Endothelial cell of umbilical vein (primary cell): ENCODE measurements at regions not wholly inside any gene's neighbourhood (a gene's known extent, or its start where the extent isn't known, plus 50 kb on each side); places are given as distances from the start of the nearest gene placed in this dataset.

ENCODE experiments used
- BruUV-seq: library from RNA; stranded (reverse); fragments of 400-500 nt; replicated peaks from 2 replicates; lab custom pipeline; 2021; lab: Mats Ljungman, UMichigan
- CTCF ChIA-PET: fragments of 300-600, 350-600 bp; sonication (Branson Sonifier 250); formaldehyde crosslinking; loops from one replicate; lab custom pipeline; 2021; ENCODE audit warnings: antibody characterized with exemption, inconsistent platforms; lab: Charles Lee
- POLR2A ChIA-PET: fragments of 300-600, 350-600 bp; sonication (Branson Sonifier 250); formaldehyde crosslinking; loops from one replicate; lab custom pipeline; 2021; ENCODE audit warnings: antibody characterized with exemption, inconsistent platforms; lab: Charles Lee
- DNase-seq: peaks from one replicate; pipeline ENCODE4 v3.0.0-alpha.2; 2011; ENCODE audit warnings: low read depth, low spot score
- FAIRE-seq: peaks from 2 replicates; lab custom pipeline; 2011; peaks lifted over from hg19 to GRCh38; lab: Jason Lieb, UNC
- H2AFZ ChIP-seq: 2 replicates; pipeline ENCODE4 v1.6.0; 2012; ENCODE audit warnings: low read depth, low read length, control low read depth, inconsistent platforms
- H3K27ac ChIP-seq: 2 replicates; pipeline ENCODE4 v1.5.1; 2011; ENCODE audit warnings: low read depth, mild to moderate bottlenecking, control low read depth, low read length, moderate library complexity; ENCODE audit not compliant: insufficient read depth
- H3K27me3 ChIP-seq, 2 experiments: 2 replicates each; pipeline versions ENCODE4 v1.6.0 to v1.6.1; 2011; ENCODE audit warnings: low read length in 2 of 2, mixed read lengths in 1 of 2; ENCODE audit not compliant: control insufficient read depth in 2 of 2, insufficient read depth in 2 of 2
- H3K36me3 ChIP-seq, 2 experiments: 2 replicates in 1 of 2; 3 replicates in 1 of 2; pipeline ENCODE4 v1.5.1; 2011; ENCODE audit warnings: low read length in 2 of 2, mild to moderate bottlenecking in 1 of 2, moderate library complexity in 1 of 2; ENCODE audit not compliant: control insufficient read depth in 2 of 2, insufficient read depth in 2 of 2; ENCODE audit errors: extremely low read depth in 1 of 2
- H3K4me1 ChIP-seq: 3 replicates; pipeline ENCODE4 v1.5.1; 2011; ENCODE audit warnings: mild to moderate bottlenecking, low read length; ENCODE audit not compliant: control insufficient read depth, insufficient read depth; ENCODE audit errors: extremely low read depth
- H3K4me2 ChIP-seq: 2 replicates; pipeline ENCODE4 v1.6.1; 2011; ENCODE audit warnings: low read length, control low read depth, mixed read lengths; ENCODE audit not compliant: insufficient read depth
- H3K4me3 ChIP-seq, 3 experiments: fragments of 200-600 bp in 1 of 3; sonication (generic), shearing (Covaris generic) in 1 of 3; replicated peaks in 1 of 3; 2 replicates each; pipeline ENCODE4 v1.5.1; 2011 to 2016; ENCODE audit warnings: control low read depth in 3 of 3, low read length in 3 of 3, mild to moderate bottlenecking in 2 of 3, inconsistent platforms in 1 of 3, low read depth in 1 of 3, moderate library complexity in 1 of 3; ENCODE audit not compliant: insufficient read depth in 1 of 3
- H3K79me2 ChIP-seq: 2 replicates; pipeline ENCODE4 v1.6.0; 2012; ENCODE audit warnings: low read length, inconsistent platforms; ENCODE audit not compliant: control insufficient read depth, insufficient read depth
- H3K9ac ChIP-seq: replicated peaks from 2 replicates; pipeline ENCODE3; 2011; ENCODE audit warnings: low read length, control low read depth; ENCODE audit not compliant: insufficient read depth; ENCODE audit errors: extremely low read depth
- H3K9me1 ChIP-seq: replicated peaks from 3 replicates; pipeline ENCODE4 v1.6.0; 2011; ENCODE audit warnings: mild to moderate bottlenecking, low read length; ENCODE audit not compliant: control insufficient read depth, insufficient read depth; ENCODE audit errors: extremely low read depth
- H3K9me3 ChIP-seq: replicated peaks from 2 replicates; pipeline ENCODE4 v1.5.1; 2012; ENCODE audit warnings: low read length, inconsistent platforms; ENCODE audit not compliant: control insufficient read depth, insufficient read depth
- H4K20me1 ChIP-seq: replicated peaks from 2 replicates; pipeline ENCODE3; 2011; ENCODE audit warnings: mild to moderate bottlenecking, low read length; ENCODE audit not compliant: control insufficient read depth, insufficient read depth; ENCODE audit errors: extremely low read depth
- CTCF ChIP-seq, 2 donors: IDR thresholded peaks; 1 replicate in 1 of 2; 2 replicates in 1 of 2; pipeline ENCODE4 v1.5.1; 2011; ENCODE audit warnings: low read length in 2 of 2, mild to moderate bottlenecking in 2 of 2, moderate library complexity in 2 of 2, control low read depth in 1 of 2, inconsistent platforms in 1 of 2, low read depth in 1 of 2; ENCODE audit not compliant: insufficient read depth in 1 of 2; ENCODE audit errors: extremely low read depth in 1 of 2
- EZH2 ChIP-seq: IDR thresholded peaks from 2 replicates; pipeline ENCODE4 v1.6.1; 2012; ENCODE audit warnings: borderline replicate concordance, low read depth, mild to moderate bottlenecking, moderate library complexity, low read length, inconsistent platforms; ENCODE audit not compliant: severe bottlenecking
- FOS ChIP-seq: IDR thresholded peaks from 2 replicates; pipeline ENCODE4 v1.6.1; 2011; ENCODE audit warnings: mild to moderate bottlenecking, low read length, moderate library complexity, borderline replicate concordance; ENCODE audit not compliant: insufficient read depth
- GATA2 ChIP-seq: IDR thresholded peaks from 2 replicates; pipeline ENCODE4 v1.7.0; 2011; ENCODE audit warnings: low read depth, mild to moderate bottlenecking, moderate library complexity, mixed read lengths, low read length; ENCODE audit not compliant: insufficient read length, insufficient read depth
- JUN ChIP-seq: IDR thresholded peaks from 2 replicates; pipeline ENCODE4 v1.6.1; 2011; ENCODE audit warnings: borderline replicate concordance, low read depth; ENCODE audit not compliant: insufficient read length, insufficient read depth
- MAX ChIP-seq: IDR thresholded peaks from 2 replicates; pipeline ENCODE4 v1.6.1; 2011; ENCODE audit not compliant: insufficient read depth, insufficient read length
- MYC ChIP-seq: IDR thresholded peaks from one replicate; pipeline ENCODE4 v1.6.1; 2011; ENCODE audit warnings: mild to moderate bottlenecking, low read depth, low read length
- POLR2A ChIP-seq: IDR thresholded peaks from 2 replicates; pipeline ENCODE4 v1.6.1; 2012; ENCODE audit warnings: low read depth, mild to moderate bottlenecking, control low read depth, low read length
- POLR2AphosphoS5 ChIP-seq: IDR thresholded peaks from 2 replicates; pipeline ENCODE4 v1.6.1; 2012; ENCODE audit warnings: low read depth, mild to moderate bottlenecking, control low read depth, low read length, moderate library complexity; ENCODE audit not compliant: insufficient read depth
- dilution Hi-C: fragments of 300-500 bp; cut with MboI; formaldehyde crosslinking; loops from one replicate; pipeline ENCODE4 v1.15.0; 2019; ENCODE audit warnings: low sequenced_read_pairs; ENCODE audit not compliant: extremely low pct_ligation_motif_present
- intact Hi-C: fragments of 100-400 bp; cut with micrococcal nuclease; formaldehyde crosslinking; loops from one replicate; pipeline ENCODE4 v1.10.0; 2022

- no peak for DNase-seq
These were observed 557.3 kb upstream of the SALL3 start for GRCh38 chr18:78422336-78422735.

More at GRCh38 chr18:78422336-78422735, 557.3 kb upstream of the SALL3 start:
- dilution Hi-C loops = no loop called here
- Histone ChIP-seq H3K4me3 (no peak overlapping the region), H3K4me2 (no peak overlapping the region), H3K79me2 (no peaks in the 10 kb centered on the region), H3K27ac (no peak overlapping the region), H3K36me3 (no peaks in the 10 kb centered on the region), H2AFZ (no peak overlapping the region), H3K9me1 (no peaks in the 10 kb centered on the region), H3K4me1 (no peaks in the 10 kb centered on the region), H3K9me3 (peaks cover 3% of the 10 kb centered on the region), H3K27me3 (no peaks in the 10 kb centered on the region), H3K9ac (no peak overlapping the region), H4K20me1 (no peaks in the 10 kb centered on the region)
- FAIRE-seq = no peak
- CTCF ChIA-PET = no interaction called here
- BruUV-seq = no TSS peak
- TF ChIP-seq MYC = no peak
- no peak for TF ChIP-seq EZH2
- TF ChIP-seq MAX = no peak
- TF ChIP-seq CTCF (IDR thresholded peaks at IDR 0.05; ENCODE audit: extremely low read depth in 1 of 2, insufficient read depth in 1 of 2, low read depth in 1 of 2, low read length in 2 of 2) = no peak
- TF ChIP-seq JUN = no peak
- no peak for TF ChIP-seq POLR2AphosphoS5
- TF ChIP-seq FOS = no peak
- TF ChIP-seq POLR2A = no peak
- TF ChIP-seq GATA2 = no peak
- POLR2A ChIA-PET = no interaction called here
- intact Hi-C loops = no loop called here
